Amniotic epithelial cell (primary cell): ENCODE measurements at regions not wholly inside any gene's neighbourhood (a gene's known extent, or its start where the extent isn't known, plus 50 kb on each side); places are given as distances from the start of the nearest gene placed in this dataset.
"Not testable (repeated sequence)": the region's sequence is repeated elsewhere in the genome, so short reads cannot be mapped to it uniquely, and the experiment has no call there.

Experiments
- DNase-seq: peaks from one replicate; pipeline ENCODE4 v3.0.0-alpha.2; 2010; ENCODE audit warnings: low read depth

GRCh38 chr7:64469673-64470072 is 93.2 kb downstream of the ZNF680 start:
- DNase-seq = no peak

- no peak for DNase-seq
Observed at GRCh38 chr7:64465551-64465950, 97.3 kb downstream of the ZNF680 start.

GRCh38 chr7:64463636-64464375 is 99.1 kb downstream of the ZNF680 start:
- DNase-seq = peak; percentile 52

- DNase-seq = not testable (repeated sequence)
Observed at GRCh38 chr7:64459858-64460257, 103.0 kb downstream of the ZNF680 start.

GRCh38 chr7:64433590-64433989 is 119.8 kb downstream of the ZNF736 start:
- DNase-seq = no peak

GRCh38 chr7:64431838-64432237 is 118.1 kb downstream of the ZNF736 start:
- DNase-seq = no peak

GRCh38 chr7:64429232-64429631 is 115.5 kb downstream of the ZNF736 start:
- DNase-seq = no peak

GRCh38 chr7:64425436-64425835 is 111.7 kb downstream of the ZNF736 start:
- DNase-seq = not testable (repeated sequence)

- DNase-seq = no peak
Observed at GRCh38 chr7:64407148-64407547, 93.4 kb downstream of the ZNF736 start.
